OCI-LY1 (cell line): ENCODE measurements at regions not wholly inside any gene's neighbourhood (a gene's known extent, or its start where the extent isn't known, plus 50 kb on each side); places are given as distances from the start of the nearest gene placed in this dataset.

ENCODE experiments used
- H2AFZ ChIP-seq: fragments of 200-600 bp; sonication (generic), shearing (Covaris generic); 2 replicates; pipeline ENCODE4 v1.6.0; 2014; ENCODE audit warnings: antibody characterized with exemption, mild to moderate bottlenecking, low read length
- H3F3A ChIP-seq: fragments of 200-600 bp; sonication (generic), shearing (Covaris generic); 2 replicates; pipeline ENCODE4 v1.6.0; 2014; ENCODE audit warnings: mild to moderate bottlenecking, antibody characterized with exemption, low read length, moderate library complexity; ENCODE audit not compliant: insufficient read depth
- H3K27ac ChIP-seq: fragments of 200-600 bp; sonication (generic); 2 replicates; pipeline ENCODE4 v1.5.1; 2014; ENCODE audit warnings: low read length, mixed run types, mild to moderate bottlenecking, low read depth; ENCODE audit not compliant: poor library complexity, severe bottlenecking
- H3K27me3 ChIP-seq: fragments of 200-600 bp; sonication (generic); 2 replicates; pipeline ENCODE4 v1.6.0; 2014; ENCODE audit warnings: antibody characterized with exemption, mild to moderate bottlenecking, low read length, moderate library complexity; ENCODE audit not compliant: insufficient read depth
- H3K36me3 ChIP-seq: fragments of 200-600 bp; sonication (generic); 2 replicates; pipeline ENCODE4 v1.6.1; 2014; ENCODE audit warnings: mild to moderate bottlenecking, antibody characterized with exemption, low read length, moderate library complexity, mixed read lengths; ENCODE audit not compliant: insufficient read depth
- H3K4me1 ChIP-seq: fragments of 200-600 bp; sonication (generic); 2 replicates; pipeline ENCODE4 v1.5.1; 2014; ENCODE audit warnings: mild to moderate bottlenecking, low read length, moderate library complexity; ENCODE audit not compliant: insufficient read depth, severe bottlenecking
- H3K4me2 ChIP-seq: fragments of 200-600 bp; sonication (generic), shearing (Covaris generic); 2 replicates; pipeline ENCODE4 v1.6.1; 2014; ENCODE audit warnings: low read length
- H3K4me3 ChIP-seq: fragments of 200-600 bp; sonication (generic); 2 replicates; pipeline ENCODE4 v1.5.1; 2014; ENCODE audit warnings: low read length, low read depth, mild to moderate bottlenecking, mixed read lengths; ENCODE audit not compliant: poor library complexity, severe bottlenecking
- H3K79me2 ChIP-seq: fragments of 200-600 bp; shearing (Covaris generic); 2 replicates; pipeline ENCODE4 v1.6.1; 2016; ENCODE audit warnings: mixed run types, low read length, mixed read lengths; ENCODE audit not compliant: insufficient read depth
- H3K9ac ChIP-seq: fragments of 200-600 bp; sonication (generic), shearing (Covaris generic); 2 replicates; pipeline ENCODE4 v1.6.1; 2014; ENCODE audit warnings: mild to moderate bottlenecking, low read length, mixed read lengths
- H3K9me2 ChIP-seq: fragments of 200-600 bp; sonication (generic), shearing (Covaris generic); 2 replicates; pipeline ENCODE4 v1.6.1; 2014; ENCODE audit warnings: low read depth, mild to moderate bottlenecking, low read length, mixed read lengths
- H3K9me3 ChIP-seq: fragments of 200-600 bp; shearing (Covaris generic); 2 replicates; pipeline ENCODE4 v1.6.1; 2014; ENCODE audit warnings: low read length, mixed read lengths
- H4K20me1 ChIP-seq: fragments of 200-600 bp; sonication (generic), shearing (Covaris generic); 2 replicates; pipeline ENCODE4 v1.6.0; 2016; ENCODE audit warnings: mild to moderate bottlenecking, low read length; ENCODE audit not compliant: insufficient read depth
- CTCF ChIP-seq: fragments of 200-600 bp; sonication (generic), shearing (Covaris generic); IDR thresholded peaks from 2 replicates; pipeline ENCODE4 v1.5.1; 2017; ENCODE audit warnings: mild to moderate bottlenecking, antibody characterized with exemption, low read length, moderate library complexity, mixed read lengths
- EZH2 ChIP-seq: fragments of 200-600 bp; sonication (generic), shearing (Covaris generic); IDR thresholded peaks from 2 replicates; pipeline ENCODE4 v1.8.0; 2017; ENCODE audit warnings: borderline replicate concordance, mixed run types, mild to moderate bottlenecking, antibody characterized with exemption, low read length, moderate library complexity, mixed read lengths

- Histone ChIP-seq H3K9ac (no peak overlapping the region), H2AFZ (no peak overlapping the region), H3K9me2 (no peaks in the 10 kb centered on the region), H3K27ac (no peak overlapping the region), H3F3A (no peaks in the 10 kb centered on the region), H3K4me1 (no peaks in the 10 kb centered on the region), H3K4me2 (no peak overlapping the region), H4K20me1 (no peaks in the 10 kb centered on the region), H3K36me3 (no peaks in the 10 kb centered on the region), H3K79me2 (no peaks in the 10 kb centered on the region), H3K27me3 (no peaks in the 10 kb centered on the region), H3K9me3 (no peaks in the 10 kb centered on the region), H3K4me3 (no peak overlapping the region)
- TF ChIP-seq EZH2 (no peak), CTCF (no peak)
Measured at GRCh38 chr1:60672449-60672848, 409.9 kb upstream of the NFIA start.

- Histone ChIP-seq H3K27me3 (no peaks in the 10 kb centered on the region), H3K36me3 (no peaks in the 10 kb centered on the region), H3K79me2 (no peaks in the 10 kb centered on the region), H4K20me1 (no peaks in the 10 kb centered on the region), H3K4me3 (no peak overlapping the region), H3K4me2 (no peak overlapping the region), H3K9me3 (no peaks in the 10 kb centered on the region), H3K9me2 (no peaks in the 10 kb centered on the region), H2AFZ (no peak overlapping the region), H3K9ac (no peak overlapping the region), H3K4me1 (no peaks in the 10 kb centered on the region), H3F3A (no peaks in the 10 kb centered on the region), H3K27ac (no peak overlapping the region)
- TF ChIP-seq CTCF (no peak), EZH2 (no peak)
Measured at GRCh38 chr1:60670302-60670701, 412.1 kb upstream of the NFIA start.

- H3K4me1 ChIP-seq: no peaks in the 10 kb centered on the region
- H3K9me3 ChIP-seq: no peaks in the 10 kb centered on the region
- no peak overlapping the region for H2AFZ ChIP-seq
- no peaks in the 10 kb centered on the region for H3K79me2 ChIP-seq
- H3F3A ChIP-seq: no peaks in the 10 kb centered on the region
- H3K9ac ChIP-seq: no peak overlapping the region
- H3K9me2 ChIP-seq: no peaks in the 10 kb centered on the region
- TF ChIP-seq CTCF (no peak), EZH2 (no peak)
- no peak overlapping the region for H3K27ac ChIP-seq
- H3K4me2 ChIP-seq: no peak overlapping the region
- H4K20me1 ChIP-seq: no peaks in the 10 kb centered on the region
- no peaks in the 10 kb centered on the region for H3K27me3 ChIP-seq
- H3K4me3 ChIP-seq: no peak overlapping the region
- H3K36me3 ChIP-seq: no peaks in the 10 kb centered on the region
Measured at GRCh38 chr1:60668585-60668984, 413.8 kb upstream of the NFIA start.
